ENCODE measurements at regions not wholly inside any gene's neighbourhood (a gene's known extent, or its start where the extent isn't known, plus 50 kb on each side); places are given as distances from the start of the nearest gene placed in this dataset.

- in situ Hi-C loops (cut with HindIII; ENCODE audit: low sequenced_read_pairs) = no loop called here
- DNase-seq (ENCODE audit: low spot score) = no peak
Measured at GRCh38 chr3:43998836-43999727, 242.6 kb upstream of the TOPAZ1 start.

GRCh38 chr3:43999728-44000319 is 241.9 kb upstream of the TOPAZ1 start:
- DNase-seq (ENCODE audit: low spot score) = no peak
- in situ Hi-C loops (cut with HindIII; ENCODE audit: low sequenced_read_pairs) = no loop called here

DNA sequence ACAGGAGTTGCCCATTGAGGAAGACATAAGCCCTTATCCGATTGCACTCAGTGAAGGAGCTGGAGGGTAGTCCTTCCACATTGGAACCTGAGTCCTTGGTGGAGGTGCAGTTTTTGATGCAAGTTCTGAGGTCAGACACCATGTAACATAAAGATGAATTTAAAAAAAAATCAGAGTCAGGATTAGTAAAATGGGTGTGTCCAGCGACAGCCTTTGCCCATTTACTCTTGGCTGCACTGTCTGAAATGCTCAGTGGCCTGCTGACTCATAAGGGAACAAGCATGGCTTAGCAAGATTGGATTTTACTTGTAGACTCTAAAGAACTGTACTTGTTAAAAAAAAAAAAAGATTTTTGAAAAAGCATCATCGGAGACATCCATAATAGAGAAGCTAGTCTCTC is 241.1 kb upstream of the TOPAZ1 start:
- in situ Hi-C loops (cut with HindIII; ENCODE audit: low sequenced_read_pairs) = no loop called here
- no peak for DNase-seq (ENCODE audit: low spot score)

DNA sequence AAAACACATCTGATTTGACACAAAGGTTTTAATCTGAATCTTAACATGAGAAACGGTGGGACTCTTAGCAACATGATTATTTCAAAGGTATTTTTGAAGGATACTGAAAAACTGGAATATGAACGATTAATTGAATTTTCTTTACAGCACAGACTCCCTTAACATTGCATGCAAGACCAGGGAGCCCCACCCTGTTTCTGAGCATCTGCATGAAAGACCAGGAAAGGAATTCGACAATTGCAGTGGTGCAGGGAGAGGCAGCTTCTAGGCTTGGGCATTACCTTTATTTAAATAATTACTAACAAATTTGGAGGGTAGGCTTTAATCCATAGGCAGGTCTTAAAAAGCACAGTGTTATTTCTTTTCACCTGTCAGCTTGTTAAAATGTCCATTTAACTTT is 240.6 kb upstream of the TOPAZ1 start:
- no peak for DNase-seq (ENCODE audit: low spot score)
- in situ Hi-C loops (cut with HindIII; ENCODE audit: low sequenced_read_pairs) = no loop called here

DNA sequence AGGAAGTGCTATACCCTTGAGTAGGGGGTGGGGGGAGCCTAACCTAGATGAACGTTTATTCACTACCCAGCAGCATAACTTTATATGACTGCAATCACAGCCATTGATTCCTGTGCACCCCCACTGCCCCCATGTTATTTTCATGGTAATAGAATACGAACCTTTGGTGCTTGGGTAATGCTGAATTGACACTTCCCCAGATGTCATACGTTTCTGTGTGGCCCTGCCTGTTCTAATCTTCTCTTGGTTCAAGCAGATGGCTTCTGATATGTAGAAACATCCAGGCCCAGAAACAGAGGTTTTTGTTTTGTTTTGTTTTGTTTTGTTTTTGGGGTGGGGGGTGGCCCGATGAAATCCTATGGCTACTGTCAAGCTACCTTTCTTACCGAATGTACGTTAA is 237.9 kb upstream of the TOPAZ1 start:
- in situ Hi-C loops (cut with HindIII; ENCODE audit: low sequenced_read_pairs) = no loop called here
- DNase-seq (ENCODE audit: low spot score) = no peak

- in situ Hi-C loops (cut with HindIII; ENCODE audit: low sequenced_read_pairs) = no loop called here
- DNase-seq (ENCODE audit: low spot score) = no peak
Measured at GRCh38 chr3:44011680-44012079, 230.0 kb upstream of the TOPAZ1 start.

DNA sequence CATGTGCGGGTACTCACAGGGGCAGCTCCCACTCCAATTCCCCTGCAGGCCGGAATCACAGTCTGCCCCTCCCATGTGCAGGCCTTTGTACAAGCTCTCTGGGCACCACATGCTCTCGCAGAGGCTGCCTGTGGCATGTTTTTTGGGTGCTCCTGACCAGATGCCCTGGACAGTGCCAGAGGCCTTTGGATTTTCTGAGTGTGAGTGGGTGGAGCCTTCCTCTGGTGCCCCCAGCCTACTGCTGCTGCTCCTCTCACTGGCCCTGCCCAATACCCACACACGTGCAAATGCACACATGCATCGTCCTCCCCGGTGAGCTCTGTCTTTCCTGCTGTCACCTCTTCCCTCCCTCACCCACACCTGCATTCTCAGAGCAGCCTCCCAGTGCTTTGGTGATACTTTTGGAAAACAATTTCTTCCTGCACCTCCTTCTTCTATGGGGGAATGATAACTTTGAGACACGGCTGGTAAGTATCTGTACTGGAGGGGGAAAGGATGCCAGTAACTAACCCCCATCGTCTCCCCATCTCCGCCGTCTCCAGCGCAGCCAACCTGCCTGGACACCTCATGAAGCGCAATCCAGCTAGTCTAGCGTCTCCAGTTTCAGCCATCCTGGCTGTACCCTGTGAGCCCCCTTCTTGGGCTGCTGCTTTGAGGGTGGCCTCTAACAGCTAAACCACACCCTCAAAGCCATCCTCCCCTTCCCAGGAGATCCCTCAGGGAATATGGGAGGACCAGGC is 229.4 kb upstream of the TOPAZ1 start:
- DNase-seq (ENCODE audit: low spot score) = no peak
- in situ Hi-C loops (cut with HindIII; ENCODE audit: low sequenced_read_pairs) = no loop called here

GRCh38 chr3:44013967-44014366 is 227.7 kb upstream of the TOPAZ1 start:
- in situ Hi-C loops (cut with HindIII; ENCODE audit: low sequenced_read_pairs) = no loop called here
- no peak for DNase-seq (ENCODE audit: low spot score)

- in situ Hi-C loops (cut with HindIII; ENCODE audit: low sequenced_read_pairs) = no loop called here
- no peak for DNase-seq (ENCODE audit: low spot score)
Measured at GRCh38 chr3:44015170-44015569, 226.5 kb upstream of the TOPAZ1 start.

DNA sequence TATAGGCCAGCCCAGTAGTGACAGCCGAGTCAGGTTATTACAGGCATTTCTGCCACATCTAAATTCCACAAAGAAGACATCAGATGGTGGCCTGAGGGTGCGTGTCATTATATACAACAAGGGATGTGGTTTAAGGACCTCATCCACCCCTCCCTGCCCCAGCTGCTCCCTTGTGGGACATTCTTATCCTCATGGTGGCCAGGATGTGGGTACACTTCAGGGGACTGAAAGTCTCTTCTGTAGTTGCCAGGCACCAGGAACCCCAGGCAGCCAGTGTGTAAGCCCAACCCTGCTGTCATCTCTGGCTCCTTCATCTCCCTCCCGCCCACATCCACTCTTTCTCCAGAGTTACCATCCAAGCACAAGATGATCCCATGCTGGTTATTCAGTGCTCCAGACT is 224.9 kb upstream of the TOPAZ1 start:
- no peak for DNase-seq (ENCODE audit: low spot score)
- in situ Hi-C loops (cut with HindIII; ENCODE audit: low sequenced_read_pairs) = no loop called here

GRCh38 chr3:44018926-44019325 is 222.8 kb upstream of the TOPAZ1 start:
- DNase-seq (ENCODE audit: low spot score) = no peak
- in situ Hi-C loops (cut with HindIII; ENCODE audit: low sequenced_read_pairs) = no loop called here

GRCh38 chr3:44019736-44020135 is 221.9 kb upstream of the TOPAZ1 start:
- no peak for DNase-seq (ENCODE audit: low spot score)
- in situ Hi-C loops (cut with HindIII; ENCODE audit: low sequenced_read_pairs) = no loop called here

GRCh38 chr3:44020143-44020542 is 221.5 kb upstream of the TOPAZ1 start:
- no peak for DNase-seq (ENCODE audit: low spot score)
- in situ Hi-C loops (cut with HindIII; ENCODE audit: low sequenced_read_pairs) = no loop called here

- DNase-seq (ENCODE audit: low spot score) = no peak
- in situ Hi-C loops (cut with HindIII; ENCODE audit: low sequenced_read_pairs) = no loop called here
Measured at GRCh38 chr3:44021651-44022594, 219.8 kb upstream of the TOPAZ1 start.

DNA sequence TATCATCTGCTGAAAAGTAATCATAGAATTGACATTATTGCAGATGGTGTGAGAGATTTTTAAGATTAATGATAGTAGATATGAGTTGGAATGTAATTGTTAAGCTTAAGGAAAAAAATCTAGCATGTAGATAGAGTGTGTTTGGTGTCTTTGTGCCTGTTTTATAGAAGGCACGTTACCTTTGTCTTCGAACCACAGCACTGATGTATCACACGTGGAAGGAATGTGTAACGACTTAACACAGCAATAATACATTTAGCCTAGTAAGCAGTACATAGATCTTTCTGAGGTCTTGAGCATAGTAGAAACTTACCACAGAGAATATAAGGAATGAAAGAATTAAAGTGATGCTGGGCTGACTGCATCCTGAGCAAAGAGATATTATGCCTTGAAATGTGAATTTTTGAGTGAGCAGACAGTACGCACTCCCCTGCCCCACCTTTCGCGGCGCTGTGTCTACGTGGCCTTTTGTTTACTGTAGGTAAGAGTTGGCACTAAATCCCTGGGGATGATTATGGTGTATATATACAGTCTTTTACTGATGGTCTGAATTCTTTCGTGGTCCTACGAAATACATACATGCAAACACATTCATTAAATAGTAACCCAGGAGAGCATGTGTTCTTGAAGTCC is 217.6 kb upstream of the TOPAZ1 start:
- DNase-seq (ENCODE audit: low spot score) = no peak
- in situ Hi-C loops (cut with HindIII; ENCODE audit: low sequenced_read_pairs) = no loop called here

GRCh38 chr3:44026220-44026865 is 215.3 kb upstream of the TOPAZ1 start:
- DNase-seq (ENCODE audit: low spot score) = no peak
- in situ Hi-C loops (cut with HindIII; ENCODE audit: low sequenced_read_pairs) = no loop called here

DNA sequence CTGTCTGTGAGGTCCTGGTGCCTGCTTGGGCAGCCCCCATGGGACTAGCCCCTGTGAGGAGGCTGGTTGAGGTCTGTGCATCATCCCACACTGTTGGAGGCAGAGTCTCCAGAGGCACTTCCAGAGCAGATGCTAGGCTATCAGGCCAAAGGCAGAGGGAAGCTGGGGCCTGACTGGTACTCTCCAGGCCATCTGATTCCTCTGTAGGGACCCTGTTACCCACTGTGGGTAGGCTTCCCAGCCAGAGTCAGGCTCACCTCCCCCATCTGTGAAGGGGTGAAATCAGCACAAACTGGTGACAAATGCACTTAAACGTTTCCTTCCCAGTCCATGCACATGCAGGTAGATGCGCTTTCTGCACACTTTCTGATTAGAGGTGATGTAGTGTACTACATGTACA is 212.6 kb upstream of the TOPAZ1 start:
- in situ Hi-C loops (cut with HindIII; ENCODE audit: low sequenced_read_pairs) = no loop called here
- DNase-seq (ENCODE audit: low spot score) = no peak

GRCh38 chr3:44030285-44030684 is 211.4 kb upstream of the TOPAZ1 start:
- in situ Hi-C loops (cut with HindIII; ENCODE audit: low sequenced_read_pairs) = no loop called here
- DNase-seq (ENCODE audit: low spot score) = no peak
